GM12878 (cell line): ENCODE measurements at regions not wholly inside any gene's neighbourhood (a gene's known extent, or its start where the extent isn't known, plus 50 kb on each side); places are given as distances from the start of the nearest gene placed in this dataset.

ENCODE experiments used
- ATAC-seq: fragments of 200-7000 bp; cut with Tn5 transposase; 3 replicates; pipeline ENCODE4 v1.9.1; 2020; ENCODE audit warnings: mild to moderate bottlenecking, moderate library complexity
- BruUV-seq: library from RNA; stranded (reverse); fragments of 400-500 nt; replicated peaks from 2 replicates; lab custom pipeline; 2021; lab: Mats Ljungman, UMichigan
- CTCF ChIA-PET: fragments of 300-600 bp; sonication (Branson Sonifier 250); formaldehyde crosslinking; extraction: SDS; loops from one replicate; lab custom pipeline; 2021; ENCODE audit warnings: inconsistent platforms; lab: Yijun Ruan, JAX
- POLR2A ChIA-PET: fragments of 350-600 bp; formaldehyde crosslinking; extraction: SDS; loops from one replicate; lab custom pipeline; 2021; ENCODE audit warnings: inconsistent platforms; lab: Charles Lee
- RAD21 ChIA-PET: fragments of 300-600 bp; sonication (Branson Sonifier 250); formaldehyde crosslinking; loops from one replicate; lab custom pipeline; 2023; ENCODE audit warnings: antibody characterized with exemption; ENCODE audit not compliant: unreplicated experiment; lab: Charles Lee
- SMC1A ChIA-PET: fragments of 300-600 bp; sonication (Branson Sonifier 250); formaldehyde crosslinking; loops from one replicate; lab custom pipeline; 2023; ENCODE audit not compliant: unreplicated experiment, uncharacterized antibody; lab: Charles Lee
- DNase-seq: peaks from one replicate; pipeline ENCODE4 v3.0.0-alpha.2; 2011; ENCODE audit warnings: low read depth, low spot score
- FAIRE-seq: peaks from 3 replicates; lab custom pipeline; 2011; peaks lifted over from hg19 to GRCh38; lab: Jason Lieb, UNC
- H2AFZ ChIP-seq: 2 replicates; pipeline ENCODE4 v1.6.0; 2011; ENCODE audit warnings: low read depth, low read length, control low read depth; ENCODE audit not compliant: control insufficient read depth
- H3K27ac ChIP-seq: 2 replicates; pipeline ENCODE4 v1.5.1; 2011; ENCODE audit warnings: control low read depth; ENCODE audit not compliant: control insufficient read depth, insufficient read depth
- H3K27me3 ChIP-seq, 2 experiments: replicated peaks in 1 of 2; 2 replicates each; pipeline versions ENCODE4 v1.6.0 to v1.6.1; 2011; ENCODE audit warnings: low read length in 1 of 2; ENCODE audit not compliant: control insufficient read depth in 2 of 2, insufficient read depth in 2 of 2
- H3K36me3 ChIP-seq, 2 experiments: 2 replicates each; pipeline ENCODE4 v1.5.1; 2011; ENCODE audit warnings: low read length in 1 of 2; ENCODE audit not compliant: control insufficient read depth in 2 of 2, insufficient read depth in 2 of 2
- H3K4me1 ChIP-seq: 2 replicates; pipeline ENCODE4 v1.6.1; 2011; ENCODE audit warnings: mild to moderate bottlenecking, low read length, moderate library complexity, mixed read lengths; ENCODE audit not compliant: control insufficient read depth, insufficient read depth
- H3K4me2 ChIP-seq: 2 replicates; pipeline ENCODE4 v1.6.0; 2011; ENCODE audit warnings: control low read depth; ENCODE audit not compliant: control insufficient read depth, insufficient read depth
- H3K4me3 ChIP-seq: fragments of 200-600 bp; sonication (generic); 2 replicates; pipeline ENCODE4 v1.5.1; 2016
- H3K79me2 ChIP-seq: 2 replicates; pipeline ENCODE4 v1.6.0; 2011; ENCODE audit warnings: low read length; ENCODE audit not compliant: control insufficient read depth, insufficient read depth
- H3K9ac ChIP-seq: 2 replicates; pipeline ENCODE4 v1.8.0; 2011; ENCODE audit warnings: low read length, control low read depth, mixed read lengths; ENCODE audit not compliant: control insufficient read depth, insufficient read depth
- H3K9me3 ChIP-seq: replicated peaks from 3 replicates; pipeline ENCODE4 v1.5.1; 2011; ENCODE audit warnings: mild to moderate bottlenecking, low read length; ENCODE audit not compliant: control insufficient read depth, insufficient read depth
- H4K20me1 ChIP-seq: 2 replicates; pipeline ENCODE4 v1.6.0; 2011; ENCODE audit not compliant: control insufficient read depth, insufficient read depth
- BHLHE40 ChIP-seq, 2 experiments: fragments of 450-650 bp in 1 of 2; IDR thresholded peaks; 2 replicates each; pipeline ENCODE4 v1.6.1; 2011 to 2017; ENCODE audit warnings: low read depth in 2 of 2, borderline replicate concordance in 1 of 2, improper control_type of control experiment in 1 of 2, low read length in 1 of 2, mild to moderate bottlenecking in 1 of 2
- CTCF ChIP-seq, 3 experiments: IDR thresholded peaks in 2 of 3; conservative IDR thresholded peaks in 1 of 3; 2 replicates each; pipeline ENCODE4 v1.5.1; 2011; ENCODE audit warnings: low read depth in 3 of 3, low read length in 3 of 3, mild to moderate bottlenecking in 3 of 3, control low read depth in 2 of 3, moderate library complexity in 2 of 3, inconsistent platforms in 1 of 3, mixed read lengths in 1 of 3; ENCODE audit not compliant: control insufficient read depth in 2 of 3, insufficient read depth in 1 of 3; ENCODE audit errors: extremely low read depth in 1 of 3
- E2F8 ChIP-seq: fragments of 450-650 bp; IDR thresholded peaks from 2 replicates; pipeline ENCODE4 v1.6.1; 2018; ENCODE audit warnings: mild to moderate bottlenecking, low read depth, moderate library complexity; ENCODE audit not compliant: partially characterized antibody
- EZH2 ChIP-seq: IDR thresholded peaks from 2 replicates; pipeline ENCODE4 v1.6.1; 2012; ENCODE audit warnings: low read depth, mild to moderate bottlenecking, control low read depth, inconsistent platforms, low read length, borderline replicate concordance; ENCODE audit not compliant: control insufficient read depth
- NRF1 ChIP-seq: conservative IDR thresholded peaks from 2 replicates; pipeline ENCODE4 v1.6.1; 2011; ENCODE audit warnings: mild to moderate bottlenecking, low read depth, low read length, improper control_type of control experiment
- RAD21 ChIP-seq: IDR thresholded peaks from 2 replicates; pipeline ENCODE4 v1.6.1; 2011; ENCODE audit warnings: mild to moderate bottlenecking, low read depth, low read length, moderate library complexity; ENCODE audit not compliant: insufficient read depth
- RUNX3 ChIP-seq: IDR thresholded peaks from 2 replicates; pipeline ENCODE4 v1.6.1; 2012; ENCODE audit warnings: low read length, inconsistent platforms
- SMC3 ChIP-seq: IDR thresholded peaks from 2 replicates; pipeline ENCODE4 v1.6.1; 2011; ENCODE audit warnings: low read length, improper control_type of control experiment, borderline replicate concordance
- TCF7 ChIP-seq: IDR thresholded peaks from 2 replicates; pipeline ENCODE4 v1.6.1; 2014; ENCODE audit warnings: antibody characterized with exemption, borderline replicate concordance
- YY1 ChIP-seq: IDR thresholded peaks from 2 replicates; pipeline ENCODE4 v1.6.1; 2011; ENCODE audit warnings: low read depth, mild to moderate bottlenecking, low read length
- WGBS: methylation state at CpG from one replicate; pipeline ENCODE4 v1.1.6; 2016; ENCODE audit warnings: low lambda C conversion rate; ENCODE audit not compliant: insufficient replicate concordance, insufficient coverage; ENCODE audit errors: missing lambda C conversion rate; 5-methylcytosine and 5-hydroxymethylcytosine counted together
- in situ Hi-C: fragments of 300-500 bp; cut with MboI; formaldehyde crosslinking; loops from 9 replicates; pipeline ENCODE4 v1.14.3; 2018; ENCODE audit warnings: mixed read lengths
- intact Hi-C: fragments of 100-400 bp; cut with micrococcal nuclease; formaldehyde crosslinking; loops from one replicate; pipeline ENCODE4 v1.14.2; 2022; ENCODE audit not compliant: unreplicated experiment

GRCh38 chr11:16605894-16606783 lies 132.3 kb upstream of the C11orf58 start:
- BruUV-seq: no TSS peak
- no peaks in the 10 kb centered on the region for H4K20me1 ChIP-seq
- ChIA-PET CTCF (interaction anchor here (0.6 kb wide), 1 partner anchor 14 kb away, joined by 3 read pairs; no protein-coding TSS in a partner anchor), RAD21 (no interaction called here), POLR2A (no interaction called here), SMC1A (no interaction called here)
- ATAC-seq (peak; percentile 97), FAIRE-seq (peak; percentile 85), DNase-seq (peak; percentile 21)
- H3K4me3 ChIP-seq: no peak overlapping the region
- peaks cover 20 to 52% of the 10 kb centered on the region in 2 experiments for H3K27me3 ChIP-seq
- H3K79me2 ChIP-seq: no peaks in the 10 kb centered on the region
- in situ Hi-C loops (loop anchor here (25.0 kb wide), 1 partner anchor 769 kb away; no protein-coding TSS in a partner anchor), intact Hi-C loops (loop anchor here (2.0 to 5.0 kb wide), 2 partner anchors 415 to 834 kb away; no protein-coding TSS in a partner anchor)
- no peak overlapping the region for H3K27ac ChIP-seq
- H3K9me3 ChIP-seq: no peaks in the 10 kb centered on the region; the same call in 2 of the 3 replicates
- TF ChIP-seq BHLHE40 (IDR thresholded peaks at IDR 0.05; ENCODE audit: borderline replicate concordance in 1 of 2, low read depth in 2 of 2, low read length in 1 of 2) (no peak), E2F8 (no peak), SMC3 (peak; percentile 71), RUNX3 (peak; percentile 37), TCF7 (0 out of 2 replicates have a peak, but pooled peaks have one; percentile 26), RAD21 (peak; percentile 56), NRF1 (no peak), CTCF (IDR thresholded peaks at IDR 0.05 in 2 of 3, conservative IDR thresholded peaks at IDR 0.05 in 1 of 3; ENCODE audit: control insufficient read depth in 2 of 3, extremely low read depth in 1 of 3, insufficient read depth in 1 of 3, low read depth in 3 of 3, low read length in 3 of 3) (peak; percentile 89 to 94 (median 92)), EZH2 (peak; percentile 97), YY1 (0 out of 2 replicates have a peak, but pooled peaks have one; percentile 52)
- no peaks in the 10 kb centered on the region for H3K36me3 ChIP-seq
- 22% methylated on average over 36 of the region's 36 CpGs for WGBS
- no peak overlapping the region for H3K9ac ChIP-seq
- H2AFZ ChIP-seq: no peak overlapping the region
- H3K4me2 ChIP-seq: peak overlapping the region; percentile 13; the same call in 1 of the 2 replicates
- H3K4me1 ChIP-seq: no peaks in the 10 kb centered on the region
